ENCODE measurements at regions not wholly inside any gene's neighbourhood (a gene's known extent, or its start where the extent isn't known, plus 50 kb on each side); places are given as distances from the start of the nearest gene placed in this dataset.

DNA sequence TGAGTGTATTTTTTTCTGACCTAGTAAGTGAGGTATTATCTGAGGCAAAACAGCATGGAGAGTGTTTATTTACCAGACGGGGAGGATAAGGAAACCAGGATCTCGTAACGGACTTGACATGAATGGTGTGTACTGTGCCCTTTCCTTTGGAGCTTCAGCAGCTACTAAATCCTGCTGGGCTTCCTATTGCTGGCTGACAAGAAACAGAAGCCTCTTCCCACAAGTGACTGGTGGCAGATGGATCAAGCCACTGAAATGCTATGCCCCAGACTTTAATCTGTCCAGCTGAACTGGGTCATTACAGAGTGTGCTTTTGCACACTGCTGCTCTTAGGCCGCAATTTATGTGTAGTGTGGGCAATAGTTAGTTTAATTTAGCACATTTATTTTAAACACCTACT, 162.7 kb upstream of the MRPS30 start:
- DNase-seq (ENCODE audit: low spot score), result no peak
- no TSS peak for BruUV-seq (replicated peaks)

More for the DNA sequence above, 162.7 kb upstream of the MRPS30 start:
- intact Hi-C loops (cut with micrococcal nuclease; ENCODE audit: unreplicated experiment), result no loop called here
- no peak overlapping the region for H3K27ac ChIP-seq (ENCODE audit: extremely low read length, insufficient read depth, low read length)
- POLR2A ChIA-PET, result no interaction called here
- H3K4me2 ChIP-seq (ENCODE audit: low read depth, low read length), result no peak overlapping the region
- in situ Hi-C loops (cut with HindIII; ENCODE audit: extremely low pct_ligation_motif_present, low pct_unique_long_range_greater_than_20kb), result no loop called here
- TF ChIP-seq ZBTB7B (CRISPR knock-in tag; IDR thresholded peaks at IDR 0.05) (no peak), FOXM1 (CRISPR knock-in tag; IDR thresholded peaks at IDR 0.05) (no peak), KDM6A (CRISPR knock-in tag; IDR thresholded peaks at IDR 0.05; ENCODE audit: low read depth) (no peak), SALL1 (CRISPR knock-in tag; IDR thresholded peaks at IDR 0.05) (no peak), SALL2 (CRISPR knock-in tag; IDR thresholded peaks at IDR 0.05) (no peak), ZNF326 (CRISPR knock-in tag; IDR thresholded peaks at IDR 0.05; ENCODE audit: borderline replicate concordance) (no peak), IRF2 (CRISPR knock-in tag; IDR thresholded peaks at IDR 0.05) (no peak), FOXA3 (CRISPR knock-in tag; IDR thresholded peaks at IDR 0.05) (no peak)
- TF ChIP-seq, protein P1, sequence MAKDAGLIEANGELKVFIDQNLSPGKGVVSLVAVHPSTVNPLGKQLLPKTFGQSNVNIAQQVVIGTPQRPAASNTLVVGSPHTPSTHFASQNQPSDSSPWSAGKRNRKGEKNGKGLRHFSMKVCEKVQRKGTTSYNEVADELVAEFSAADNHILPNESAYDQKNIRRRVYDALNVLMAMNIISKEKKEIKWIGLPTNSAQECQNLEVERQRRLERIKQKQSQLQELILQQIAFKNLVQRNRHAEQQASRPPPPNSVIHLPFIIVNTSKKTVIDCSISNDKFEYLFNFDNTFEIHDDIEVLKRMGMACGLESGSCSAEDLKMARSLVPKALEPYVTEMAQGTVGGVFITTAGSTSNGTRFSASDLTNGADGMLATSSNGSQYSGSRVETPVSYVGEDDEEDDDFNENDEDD (CRISPR knock-in tag; IDR thresholded peaks at IDR 0.05; ENCODE audit: borderline replicate concordance), result no peak
- TF ChIP-seq, protein P2, sequence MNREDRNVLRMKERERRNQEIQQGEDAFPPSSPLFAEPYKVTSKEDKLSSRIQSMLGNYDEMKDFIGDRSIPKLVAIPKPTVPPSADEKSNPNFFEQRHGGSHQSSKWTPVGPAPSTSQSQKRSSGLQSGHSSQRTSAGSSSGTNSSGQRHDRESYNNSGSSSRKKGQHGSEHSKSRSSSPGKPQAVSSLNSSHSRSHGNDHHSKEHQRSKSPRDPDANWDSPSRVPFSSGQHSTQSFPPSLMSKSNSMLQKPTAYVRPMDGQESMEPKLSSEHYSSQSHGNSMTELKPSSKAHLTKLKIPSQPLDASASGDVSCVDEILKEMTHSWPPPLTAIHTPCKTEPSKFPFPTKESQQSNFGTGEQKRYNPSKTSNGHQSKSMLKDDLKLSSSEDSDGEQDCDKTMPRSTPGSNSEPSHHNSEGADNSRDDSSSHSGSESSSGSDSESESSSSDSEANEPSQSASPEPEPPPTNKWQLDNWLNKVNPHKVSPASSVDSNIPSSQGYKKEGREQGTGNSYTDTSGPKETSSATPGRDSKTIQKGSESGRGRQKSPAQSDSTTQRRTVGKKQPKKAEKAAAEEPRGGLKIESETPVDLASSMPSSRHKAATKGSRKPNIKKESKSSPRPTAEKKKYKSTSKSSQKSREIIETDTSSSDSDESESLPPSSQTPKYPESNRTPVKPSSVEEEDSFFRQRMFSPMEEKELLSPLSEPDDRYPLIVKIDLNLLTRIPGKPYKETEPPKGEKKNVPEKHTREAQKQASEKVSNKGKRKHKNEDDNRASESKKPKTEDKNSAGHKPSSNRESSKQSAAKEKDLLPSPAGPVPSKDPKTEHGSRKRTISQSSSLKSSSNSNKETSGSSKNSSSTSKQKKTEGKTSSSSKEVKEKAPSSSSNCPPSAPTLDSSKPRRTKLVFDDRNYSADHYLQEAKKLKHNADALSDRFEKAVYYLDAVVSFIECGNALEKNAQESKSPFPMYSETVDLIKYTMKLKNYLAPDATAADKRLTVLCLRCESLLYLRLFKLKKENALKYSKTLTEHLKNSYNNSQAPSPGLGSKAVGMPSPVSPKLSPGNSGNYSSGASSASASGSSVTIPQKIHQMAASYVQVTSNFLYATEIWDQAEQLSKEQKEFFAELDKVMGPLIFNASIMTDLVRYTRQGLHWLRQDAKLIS (CRISPR knock-in tag; IDR thresholded peaks at IDR 0.05), result no peak
- H2AFZ ChIP-seq (ENCODE audit: low read length), result no peak overlapping the region
- 0% methylated on average over 4 of the region's 4 CpGs for WGBS (ENCODE audit: low lambda C conversion rate)
- H4K20me1 ChIP-seq (ENCODE audit: insufficient read depth, low read length), result no peaks in the 10 kb centered on the region
- peaks cover 4% of the 10 kb centered on the region; the same call in 1 of the 2 replicates for H3K9me3 ChIP-seq (ENCODE audit: low read length)
- no peaks in the 10 kb centered on the region for H3K36me3 ChIP-seq (replicated peaks in 1 of 2; ENCODE audit: control insufficient read depth in 1 of 2, insufficient read depth in 2 of 2, low read length in 2 of 2)
- H3K9ac ChIP-seq (ENCODE audit: insufficient read depth, low read depth, low read length), result no peak overlapping the region
- ATAC-seq (no peak), FAIRE-seq (no peak)
- no peaks in the 10 kb centered on the region for H3K27me3 ChIP-seq (ENCODE audit: control insufficient read depth in 1 of 2, insufficient read depth in 2 of 2, low read length in 2 of 2)
- H3K4me3 ChIP-seq (replicated peaks in 1 of 3; ENCODE audit: insufficient read depth in 1 of 3, low read depth in 2 of 3, low read length in 3 of 3), result no peak overlapping the region
- CTCF ChIA-PET (ENCODE audit: low intra/inter-chr PET ratio, low total read pairs), result no interaction called here
- H3K79me2 ChIP-seq (ENCODE audit: insufficient read depth, low read length), result no peaks in the 10 kb centered on the region
- no peaks in the 10 kb centered on the region for H3K4me1 ChIP-seq (ENCODE audit: insufficient read depth, low read length)

Data from HepG2 (cell line).